MCF 10A (cell line): ENCODE measurements at regions not wholly inside any gene's neighbourhood (a gene's known extent, or its start where the extent isn't known, plus 50 kb on each side); places are given as distances from the start of the nearest gene placed in this dataset.

Experiments
- BruUV-seq: library from RNA; stranded (reverse); fragments of 400-500 nt; replicated peaks from 2 replicates; lab custom pipeline; 2021; lab: Mats Ljungman, UMichigan
- CTCF ChIA-PET: fragments of 300-600 bp; sonication (Branson Sonifier 250); formaldehyde crosslinking; extraction: SDS; loops from one replicate; lab custom pipeline; 2021; ENCODE audit warnings: antibody characterized with exemption, inconsistent platforms; lab: Yijun Ruan, JAX
- POLR2A ChIA-PET: fragments of 300-600, 350-650 bp; sonication (Branson Sonifier 250); formaldehyde crosslinking; extraction: SDS; loops from one replicate; lab custom pipeline; 2020; ENCODE audit warnings: antibody characterized with exemption, inconsistent platforms; lab: Yijun Ruan, JAX
- DNase-seq: peaks from one replicate; pipeline ENCODE4 v3.0.0-alpha.2; 2018; ENCODE audit not compliant: unreplicated experiment
- H3K27ac Mint-ChIP-seq: one replicate; pipeline ENCODE4 v1.8.0; 2022; ENCODE audit warnings: mild to moderate bottlenecking, low read depth, mixed read lengths; ENCODE audit not compliant: unreplicated experiment
- H3K27me3 Mint-ChIP-seq: one replicate; pipeline ENCODE4 v1.8.0; 2022; ENCODE audit warnings: mixed read lengths; ENCODE audit not compliant: insufficient read depth, unreplicated experiment
- H3K36me3 Mint-ChIP-seq: one replicate; pipeline ENCODE4 v1.8.0; 2022; ENCODE audit warnings: mild to moderate bottlenecking, moderate library complexity, mixed read lengths; ENCODE audit not compliant: insufficient read depth, unreplicated experiment
- H3K4me1 Mint-ChIP-seq: one replicate; pipeline ENCODE4 v1.8.0; 2022; ENCODE audit warnings: mixed read lengths; ENCODE audit not compliant: insufficient read depth, unreplicated experiment
- H3K4me3 Mint-ChIP-seq: one replicate; pipeline ENCODE4 v1.8.0; 2022; ENCODE audit warnings: mild to moderate bottlenecking, moderate library complexity, mixed read lengths; ENCODE audit not compliant: unreplicated experiment
- H3K9me3 Mint-ChIP-seq: one replicate; pipeline ENCODE4 v1.8.0; 2022; ENCODE audit warnings: mixed read lengths; ENCODE audit not compliant: unreplicated experiment
- intact Hi-C: fragments of 100-400 bp; cut with micrococcal nuclease; formaldehyde crosslinking; loops from 2 replicates; pipeline ENCODE4 v1.14.1; 2022
- TF ChIP-seq, protein P1 (sequence below): fragments of 200-600 bp; IDR thresholded peaks from one replicate; pipeline ENCODE4 v1.8.0; 2022; ENCODE audit warnings: antibody characterized with exemption, mild to moderate bottlenecking; ENCODE audit not compliant: unreplicated experiment

DNA sequence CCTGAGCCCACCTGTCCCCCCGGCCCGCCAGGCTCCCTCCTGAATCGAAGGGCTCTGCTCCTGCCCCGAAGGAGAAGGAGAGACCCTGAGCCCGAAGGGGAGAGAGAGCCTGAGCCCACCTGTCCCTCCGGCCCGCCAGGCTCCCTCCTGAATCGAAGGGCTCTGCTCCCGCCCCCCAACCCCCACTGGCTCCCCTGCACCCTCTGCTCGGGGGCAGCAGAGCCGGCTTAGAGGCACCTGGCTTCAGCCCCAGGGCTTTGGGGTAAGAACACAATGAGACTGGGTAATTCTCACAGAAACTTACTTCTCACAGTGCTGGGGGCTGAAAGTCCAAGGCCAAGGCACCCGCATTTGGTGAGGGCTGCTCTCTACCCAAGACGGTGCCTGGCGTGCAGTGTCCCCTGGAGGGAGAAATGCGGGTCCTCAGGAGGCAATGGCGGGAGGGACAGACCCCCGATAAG lies 53.1 kb upstream of the FBRSL1 start:
- TF ChIP-seq, protein P1, sequence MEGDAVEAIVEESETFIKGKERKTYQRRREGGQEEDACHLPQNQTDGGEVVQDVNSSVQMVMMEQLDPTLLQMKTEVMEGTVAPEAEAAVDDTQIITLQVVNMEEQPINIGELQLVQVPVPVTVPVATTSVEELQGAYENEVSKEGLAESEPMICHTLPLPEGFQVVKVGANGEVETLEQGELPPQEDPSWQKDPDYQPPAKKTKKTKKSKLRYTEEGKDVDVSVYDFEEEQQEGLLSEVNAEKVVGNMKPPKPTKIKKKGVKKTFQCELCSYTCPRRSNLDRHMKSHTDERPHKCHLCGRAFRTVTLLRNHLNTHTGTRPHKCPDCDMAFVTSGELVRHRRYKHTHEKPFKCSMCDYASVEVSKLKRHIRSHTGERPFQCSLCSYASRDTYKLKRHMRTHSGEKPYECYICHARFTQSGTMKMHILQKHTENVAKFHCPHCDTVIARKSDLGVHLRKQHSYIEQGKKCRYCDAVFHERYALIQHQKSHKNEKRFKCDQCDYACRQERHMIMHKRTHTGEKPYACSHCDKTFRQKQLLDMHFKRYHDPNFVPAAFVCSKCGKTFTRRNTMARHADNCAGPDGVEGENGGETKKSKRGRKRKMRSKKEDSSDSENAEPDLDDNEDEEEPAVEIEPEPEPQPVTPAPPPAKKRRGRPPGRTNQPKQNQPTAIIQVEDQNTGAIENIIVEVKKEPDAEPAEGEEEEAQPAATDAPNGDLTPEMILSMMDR: no peak
- BruUV-seq: no TSS peak
- H3K4me1 Mint-ChIP-seq: peaks cover 5% of the 10 kb centered on the region
- no peak for DNase-seq
- peaks cover 49% of the 10 kb centered on the region for H3K27me3 Mint-ChIP-seq
- H3K36me3 Mint-ChIP-seq: peaks cover 11% of the 10 kb centered on the region
- POLR2A ChIA-PET: no interaction called here
- CTCF ChIA-PET: no interaction called here
- intact Hi-C loops: no loop called here
- H3K4me3 Mint-ChIP-seq: no peak overlapping the region
- H3K27ac Mint-ChIP-seq: no peak overlapping the region
- no peaks in the 10 kb centered on the region for H3K9me3 Mint-ChIP-seq

DNA sequence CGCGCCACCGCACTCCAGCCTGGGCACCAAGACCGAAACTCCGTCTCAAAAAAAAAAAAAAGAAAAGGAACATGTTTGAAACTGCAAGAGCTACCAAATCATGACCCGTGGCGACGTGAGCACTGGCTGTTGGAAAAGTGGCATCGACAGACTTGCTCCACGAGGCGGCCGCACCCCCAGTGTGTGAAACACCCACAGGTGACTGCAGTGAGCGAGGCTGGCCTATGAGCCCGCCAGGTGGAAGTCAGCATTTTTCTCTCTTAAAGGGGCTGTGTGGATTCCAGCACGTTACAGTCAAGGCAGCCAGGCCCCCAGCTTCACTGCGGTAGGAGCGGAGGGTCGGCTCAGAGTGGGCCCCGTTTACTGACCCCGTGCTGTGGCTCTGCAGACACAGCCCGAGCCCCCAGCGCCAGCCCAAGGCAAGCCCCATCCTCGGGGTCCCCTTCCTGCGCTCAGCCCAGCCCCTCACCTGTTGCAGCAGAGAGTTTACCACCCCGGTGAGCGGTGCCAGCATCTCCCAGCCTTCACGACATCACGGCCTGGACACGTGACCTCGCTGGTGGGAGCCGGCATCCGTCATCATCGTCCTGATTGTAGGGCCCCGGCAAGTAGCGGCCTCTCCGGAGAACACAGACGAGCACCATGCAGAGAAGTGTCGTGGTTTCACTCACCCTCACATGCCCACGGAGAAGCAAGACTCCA lies 54.3 kb upstream of the FBRSL1 start:
- Mint-ChIP-seq H3K9me3 (no peaks in the 10 kb centered on the region), H3K4me1 (peaks cover 5% of the 10 kb centered on the region), H3K27me3 (peaks cover 37% of the 10 kb centered on the region), H3K36me3 (peaks cover 11% of the 10 kb centered on the region), H3K4me3 (no peak overlapping the region), H3K27ac (no peak overlapping the region)
- CTCF ChIA-PET: interaction anchor here (0.7 kb wide), 1 partner anchor 125 kb away, joined by 3 read pairs; no protein-coding TSS in a partner anchor
- no peak for DNase-seq
- BruUV-seq: no TSS peak
- intact Hi-C loops: no loop called here
- POLR2A ChIA-PET: no interaction called here
- TF ChIP-seq, protein P1: no peak

DNA sequence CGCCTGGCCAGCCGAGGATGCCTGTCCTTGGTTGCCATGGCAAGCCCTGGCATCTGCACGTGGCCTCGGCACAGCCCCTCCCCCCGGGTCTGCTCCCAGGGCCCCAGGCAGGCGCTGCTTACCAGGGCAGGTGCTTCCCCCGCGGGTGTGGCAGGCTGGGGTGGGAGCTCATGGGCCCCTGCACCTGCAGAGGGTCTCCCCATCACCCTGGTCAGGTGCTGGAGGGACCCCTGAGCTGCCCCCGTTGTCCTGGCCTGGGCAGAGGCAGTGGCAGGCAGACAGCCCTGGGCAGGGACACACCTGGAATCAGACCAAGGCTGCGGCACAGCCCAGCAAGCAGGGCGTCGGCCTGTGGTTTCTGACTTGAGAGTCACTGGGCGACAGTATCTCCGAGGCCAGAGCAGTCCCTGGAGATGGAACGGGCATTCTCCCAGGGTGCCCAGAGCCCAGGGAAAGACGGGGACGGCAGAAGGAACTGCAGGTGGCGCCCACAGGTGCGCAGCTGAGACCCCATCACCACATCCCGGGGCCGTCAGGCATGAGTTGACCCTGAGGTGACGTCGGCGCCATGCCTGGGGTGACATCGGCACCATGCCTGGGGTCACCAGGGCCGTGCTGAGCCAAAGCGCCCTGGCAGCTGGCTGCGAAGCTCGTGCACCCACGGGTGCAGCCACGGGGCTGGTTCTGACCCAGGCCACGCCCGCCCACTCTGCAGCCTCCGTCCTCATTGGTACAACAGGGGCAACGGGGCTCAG lies 56.1 kb upstream of the FBRSL1 start:
- TF ChIP-seq, protein P1: no peak
- no TSS peak for BruUV-seq
- Mint-ChIP-seq H3K36me3 (no peaks in the 10 kb centered on the region), H3K4me1 (peaks cover 14% of the 10 kb centered on the region), H3K27ac (no peak overlapping the region), H3K4me3 (no peak overlapping the region), H3K9me3 (no peaks in the 10 kb centered on the region), H3K27me3 (peaks cover 27% of the 10 kb centered on the region)
- ChIA-PET POLR2A (no interaction called here), CTCF (interaction anchor here (1.6 kb wide), 1 partner anchor 27 kb away, joined by 3 read pairs; no protein-coding TSS in a partner anchor)
- intact Hi-C loops: no loop called here
- DNase-seq: no peak
